NCI-H1694 (cell line): ENCODE measurements at regions not wholly inside any gene's neighbourhood (a gene's known extent, or its start where the extent isn't known, plus 50 kb on each side); places are given as distances from the start of the nearest gene placed in this dataset.
"Not testable (repeated sequence)": the region's sequence is repeated elsewhere in the genome, so short reads cannot be mapped to it uniquely, and the experiment has no call there.

ENCODE experiments used
- DNase-seq: peaks from one replicate; lab custom pipeline; 2025; lab: John Stamatoyannopoulos, UW

- no peak for DNase-seq
Observed at GRCh38 chr15:92705764-92706163, 50.2 kb upstream of the FAM174B start.

- DNase-seq: no peak
Observed at GRCh38 chr15:92706201-92706600, 50.6 kb upstream of the FAM174B start.

- no peak for DNase-seq
Observed at GRCh38 chr15:92707880-92708551, 52.4 kb upstream of the FAM174B start.

- no peak for DNase-seq
Observed at GRCh38 chr15:92708635-92709034, 53.1 kb upstream of the FAM174B start.

GRCh38 chr15:92709110-92709790 is 53.7 kb upstream of the FAM174B start:
- no peak for DNase-seq

GRCh38 chr15:92711457-92711831 is 55.9 kb upstream of the FAM174B start:
- no peak for DNase-seq

GRCh38 chr15:92714077-92714476 is 58.5 kb upstream of the FAM174B start:
- peak; percentile 9 for DNase-seq

- peak; percentile 67 for DNase-seq
Observed at GRCh38 chr15:92714477-92715401, 59.2 kb upstream of the FAM174B start.

GRCh38 chr15:92715758-92716157 is 60.2 kb upstream of the FAM174B start:
- DNase-seq: no peak

GRCh38 chr15:92719021-92719420 is 63.4 kb upstream of the FAM174B start:
- no peak for DNase-seq

GRCh38 chr15:92724144-92724543 is 68.6 kb upstream of the FAM174B start:
- DNase-seq: no peak

- no peak for DNase-seq
Observed at GRCh38 chr15:92725171-92725570, 69.6 kb upstream of the FAM174B start.

GRCh38 chr15:92728266-92728665 is 72.7 kb upstream of the FAM174B start:
- no peak for DNase-seq

- no peak for DNase-seq
Observed at GRCh38 chr15:92733090-92733933, 77.7 kb upstream of the FAM174B start.

GRCh38 chr15:92733934-92734521 is 78.5 kb upstream of the FAM174B start:
- no peak for DNase-seq

- DNase-seq: not testable (repeated sequence)
Observed at GRCh38 chr15:92739246-92739645, 83.7 kb upstream of the FAM174B start.

- DNase-seq: no peak
Observed at GRCh38 chr15:92745845-92746271, 90.3 kb upstream of the FAM174B start.

GRCh38 chr15:92747047-92747446 is 91.5 kb upstream of the FAM174B start:
- no peak for DNase-seq

GRCh38 chr15:92749216-92749615 is 93.6 kb upstream of the FAM174B start:
- no peak for DNase-seq

GRCh38 chr15:92749946-92750345 is 94.4 kb upstream of the FAM174B start:
- no peak for DNase-seq

GRCh38 chr15:92751528-92751927 is 96.0 kb upstream of the FAM174B start:
- DNase-seq: no peak
